Esophagus squamous epithelium (tissue), 4 donors: ENCODE measurements at regions not wholly inside any gene's neighbourhood (a gene's known extent, or its start where the extent isn't known, plus 50 kb on each side); places are given as distances from the start of the nearest gene placed in this dataset.

Source experiments
- POLR2A ChIP-seq, 4 donors: fragments of 450-650 bp; IDR thresholded peaks; one replicate each; pipeline ENCODE4 v1.6.1; 2017; ENCODE audit warnings: antibody characterized with exemption in 4 of 4, mild to moderate bottlenecking in 4 of 4, moderate library complexity in 3 of 4
- TF ChIP-seq, protein P1 (sequence below), 6 experiments: fragments of 450-650 bp in 4 of 6; fragments of 200-600 bp in 2 of 6; sonication (generic) in 2 of 6; IDR thresholded peaks; one replicate each; pipeline ENCODE4 v1.5.1; 2016 to 2019; ENCODE audit warnings: antibody characterized with exemption in 6 of 6, mild to moderate bottlenecking in 4 of 6, moderate library complexity in 4 of 6

DNA sequence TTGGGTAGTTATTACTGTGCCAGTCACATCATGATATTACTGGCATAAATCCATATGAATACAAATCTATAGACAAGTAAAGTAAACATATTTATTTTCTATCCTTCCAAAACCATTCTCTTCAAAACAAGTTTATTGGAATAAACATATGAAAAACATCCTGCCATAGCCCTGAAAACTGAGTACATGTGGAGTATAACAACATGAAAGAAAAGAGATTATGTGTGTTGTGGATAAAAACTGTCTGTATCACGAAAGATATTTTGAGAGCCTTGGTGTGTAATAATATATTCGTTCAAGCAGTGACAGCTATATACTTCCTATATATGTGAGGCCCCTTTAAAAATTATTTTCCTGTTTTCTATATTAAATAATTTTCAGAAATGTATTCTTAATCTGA is 1742.2 kb downstream of the ARAP2 start:
- TF ChIP-seq, protein P1, sequence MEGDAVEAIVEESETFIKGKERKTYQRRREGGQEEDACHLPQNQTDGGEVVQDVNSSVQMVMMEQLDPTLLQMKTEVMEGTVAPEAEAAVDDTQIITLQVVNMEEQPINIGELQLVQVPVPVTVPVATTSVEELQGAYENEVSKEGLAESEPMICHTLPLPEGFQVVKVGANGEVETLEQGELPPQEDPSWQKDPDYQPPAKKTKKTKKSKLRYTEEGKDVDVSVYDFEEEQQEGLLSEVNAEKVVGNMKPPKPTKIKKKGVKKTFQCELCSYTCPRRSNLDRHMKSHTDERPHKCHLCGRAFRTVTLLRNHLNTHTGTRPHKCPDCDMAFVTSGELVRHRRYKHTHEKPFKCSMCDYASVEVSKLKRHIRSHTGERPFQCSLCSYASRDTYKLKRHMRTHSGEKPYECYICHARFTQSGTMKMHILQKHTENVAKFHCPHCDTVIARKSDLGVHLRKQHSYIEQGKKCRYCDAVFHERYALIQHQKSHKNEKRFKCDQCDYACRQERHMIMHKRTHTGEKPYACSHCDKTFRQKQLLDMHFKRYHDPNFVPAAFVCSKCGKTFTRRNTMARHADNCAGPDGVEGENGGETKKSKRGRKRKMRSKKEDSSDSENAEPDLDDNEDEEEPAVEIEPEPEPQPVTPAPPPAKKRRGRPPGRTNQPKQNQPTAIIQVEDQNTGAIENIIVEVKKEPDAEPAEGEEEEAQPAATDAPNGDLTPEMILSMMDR (IDR thresholded peaks at IDR 0.05): no peak
- TF ChIP-seq POLR2A (IDR thresholded peaks at IDR 0.05): no peak
